ENCODE measurements at regions not wholly inside any gene's neighbourhood (a gene's known extent, or its start where the extent isn't known, plus 50 kb on each side); places are given as distances from the start of the nearest gene placed in this dataset.

DNA sequence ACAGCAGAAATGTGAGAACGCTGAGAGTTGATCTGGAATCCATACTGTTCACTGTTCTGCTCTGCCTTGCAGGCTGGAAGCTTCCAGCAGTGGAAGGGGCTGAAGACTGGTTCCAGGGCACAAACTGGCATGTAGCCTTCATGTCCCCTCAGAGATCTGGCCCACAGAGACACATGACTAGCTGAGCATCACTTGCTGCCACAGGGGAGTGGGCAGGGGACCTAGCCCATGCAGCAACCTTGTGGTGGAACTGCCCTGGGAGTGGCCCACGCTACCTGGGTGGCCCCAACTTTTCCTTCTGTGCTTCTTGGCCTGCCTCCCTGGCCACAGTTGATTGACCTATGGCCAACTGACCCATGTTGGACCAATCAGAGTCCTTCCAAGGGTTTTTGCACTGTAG is 98.1 kb downstream of the TPRA1 start:
- no peak for TF ChIP-seq FOXM1 (IDR thresholded peaks at IDR 0.05; ENCODE audit: borderline replicate concordance)
- TF ChIP-seq FOXK2 (IDR thresholded peaks at IDR 0.05), result no peak
- TF ChIP-seq BHLHE40 (IDR thresholded peaks at IDR 0.05; ENCODE audit: borderline replicate concordance), result no peak
- TF ChIP-seq SUZ12 (IDR thresholded peaks at IDR 0.05), result no peak
- TF ChIP-seq ZNF384 (IDR thresholded peaks at IDR 0.05), result no peak
- no peak for TF ChIP-seq SP1 (IDR thresholded peaks at IDR 0.05)
- TF ChIP-seq HDGF (IDR thresholded peaks at IDR 0.05; ENCODE audit: borderline replicate concordance), result no peak
- no peak for TF ChIP-seq L3MBTL2 (conservative IDR thresholded peaks at IDR 0.05)
- TF ChIP-seq NFRKB (IDR thresholded peaks at IDR 0.05), result no peak
- TF ChIP-seq ELF4 (IDR thresholded peaks at IDR 0.05), result no peak
- no peak for TF ChIP-seq TARDBP (IDR thresholded peaks at IDR 0.05)

All from HEK293T (cell line).